ENCODE measurements at regions not wholly inside any gene's neighbourhood (a gene's known extent, or its start where the extent isn't known, plus 50 kb on each side); places are given as distances from the start of the nearest gene placed in this dataset.
A peak's percentile ranks its signal among the peaks of the same experiment; 100 is the strongest.

GRCh38 chr1:55396381-55396891 is 181.3 kb upstream of the USP24 start:
- TF ChIP-seq POLR2A (IDR thresholded peaks at IDR 0.05; ENCODE audit: low read depth, low read length) (no peak), POLR2AphosphoS5 (IDR thresholded peaks at IDR 0.05; ENCODE audit: low read depth, low read length) (no peak), TAF1 (IDR thresholded peaks at IDR 0.05; ENCODE audit: borderline replicate concordance, low read depth, low read length) (no peak)
- DNase-seq (ENCODE audit: insufficient read length): no peak
- FAIRE-seq: no peak

- no peak for DNase-seq (ENCODE audit: insufficient read length)
- FAIRE-seq: no peak
- TF ChIP-seq POLR2A (IDR thresholded peaks at IDR 0.05; ENCODE audit: low read depth, low read length) (no peak), TAF1 (IDR thresholded peaks at IDR 0.05; ENCODE audit: borderline replicate concordance, low read depth, low read length) (no peak), POLR2AphosphoS5 (IDR thresholded peaks at IDR 0.05; ENCODE audit: low read depth, low read length) (no peak)
Observed at GRCh38 chr1:55388960-55389359, 173.8 kb upstream of the USP24 start.

- FAIRE-seq (no peak), DNase-seq (ENCODE audit: insufficient read length) (no peak)
- no peak for TF ChIP-seq POLR2AphosphoS5 (IDR thresholded peaks at IDR 0.05; ENCODE audit: low read depth, low read length)
Observed at GRCh38 chr1:55387145-55387544, 172.0 kb upstream of the USP24 start.

- FAIRE-seq: no peak
Observed at GRCh38 chr1:55386456-55386855, 171.3 kb upstream of the USP24 start.

GRCh38 chr1:55385402-55386018 is 170.3 kb upstream of the USP24 start:
- FAIRE-seq: no peak
- no peak for DNase-seq (ENCODE audit: insufficient read length)
- TF ChIP-seq POLR2AphosphoS5 (IDR thresholded peaks at IDR 0.05; ENCODE audit: low read depth, low read length) (no peak), POLR2A (IDR thresholded peaks at IDR 0.05; ENCODE audit: low read depth, low read length) (no peak), TAF1 (IDR thresholded peaks at IDR 0.05; ENCODE audit: borderline replicate concordance, low read depth, low read length) (no peak)

More at GRCh38 chr1:55386456-55386855, 171.3 kb upstream of the USP24 start:
- TF ChIP-seq POLR2AphosphoS5 (IDR thresholded peaks at IDR 0.05; ENCODE audit: low read depth, low read length): no peak
- no peak for TF ChIP-seq POLR2A (IDR thresholded peaks at IDR 0.05; ENCODE audit: low read depth, low read length)
- no peak for TF ChIP-seq TAF1 (IDR thresholded peaks at IDR 0.05; ENCODE audit: borderline replicate concordance, low read depth, low read length)
- DNase-seq (ENCODE audit: insufficient read length): no peak

GRCh38 chr1:55384637-55385036 is 169.5 kb upstream of the USP24 start:
- TF ChIP-seq POLR2A (IDR thresholded peaks at IDR 0.05; ENCODE audit: low read depth, low read length) (no peak), POLR2AphosphoS5 (IDR thresholded peaks at IDR 0.05; ENCODE audit: low read depth, low read length) (no peak), TAF1 (IDR thresholded peaks at IDR 0.05; ENCODE audit: borderline replicate concordance, low read depth, low read length) (no peak)
- DNase-seq (ENCODE audit: insufficient read length) (no peak), FAIRE-seq (no peak)

- FAIRE-seq: no peak
- TF ChIP-seq POLR2A (IDR thresholded peaks at IDR 0.05; ENCODE audit: low read depth, low read length): no peak
- no peak for TF ChIP-seq TAF1 (IDR thresholded peaks at IDR 0.05; ENCODE audit: borderline replicate concordance, low read depth, low read length)
- no peak for TF ChIP-seq POLR2AphosphoS5 (IDR thresholded peaks at IDR 0.05; ENCODE audit: low read depth, low read length)
- DNase-seq (ENCODE audit: insufficient read length): no peak
Observed at GRCh38 chr1:55382806-55383305, 167.7 kb upstream of the USP24 start.

- TF ChIP-seq TAF1 (IDR thresholded peaks at IDR 0.05; ENCODE audit: borderline replicate concordance, low read depth, low read length) (no peak), POLR2A (IDR thresholded peaks at IDR 0.05; ENCODE audit: low read depth, low read length) (no peak), POLR2AphosphoS5 (IDR thresholded peaks at IDR 0.05; ENCODE audit: low read depth, low read length) (no peak)
- no peak for FAIRE-seq
- no peak for DNase-seq (ENCODE audit: insufficient read length)
Observed at GRCh38 chr1:55381983-55382382, 166.8 kb upstream of the USP24 start.

GRCh38 chr1:55381491-55381890 is 166.3 kb upstream of the USP24 start:
- FAIRE-seq: no peak
- DNase-seq (ENCODE audit: insufficient read length): no peak
- TF ChIP-seq TAF1 (IDR thresholded peaks at IDR 0.05; ENCODE audit: borderline replicate concordance, low read depth, low read length) (no peak), POLR2AphosphoS5 (IDR thresholded peaks at IDR 0.05; ENCODE audit: low read depth, low read length) (no peak), POLR2A (IDR thresholded peaks at IDR 0.05; ENCODE audit: low read depth, low read length) (no peak)

- DNase-seq (ENCODE audit: insufficient read length): no peak
- no peak for FAIRE-seq
- TF ChIP-seq TAF1 (IDR thresholded peaks at IDR 0.05; ENCODE audit: borderline replicate concordance, low read depth, low read length) (no peak), POLR2A (IDR thresholded peaks at IDR 0.05; ENCODE audit: low read depth, low read length) (no peak), POLR2AphosphoS5 (IDR thresholded peaks at IDR 0.05; ENCODE audit: low read depth, low read length) (no peak)
Observed at GRCh38 chr1:55380355-55380970, 165.3 kb upstream of the USP24 start.

GRCh38 chr1:55378582-55378981 is 163.4 kb upstream of the USP24 start:
- FAIRE-seq (peak; percentile 33), DNase-seq (ENCODE audit: insufficient read length) (peak; percentile 5)
- TF ChIP-seq POLR2A (IDR thresholded peaks at IDR 0.05; ENCODE audit: low read depth, low read length) (no peak), POLR2AphosphoS5 (IDR thresholded peaks at IDR 0.05; ENCODE audit: low read depth, low read length) (no peak), TAF1 (IDR thresholded peaks at IDR 0.05; ENCODE audit: borderline replicate concordance, low read depth, low read length) (no peak)

- TF ChIP-seq POLR2A (IDR thresholded peaks at IDR 0.05; ENCODE audit: low read depth, low read length) (no peak), POLR2AphosphoS5 (IDR thresholded peaks at IDR 0.05; ENCODE audit: low read depth, low read length) (no peak), TAF1 (IDR thresholded peaks at IDR 0.05; ENCODE audit: borderline replicate concordance, low read depth, low read length) (no peak)
- DNase-seq (ENCODE audit: insufficient read length) (no peak), FAIRE-seq (no peak)
Observed at GRCh38 chr1:55376897-55377296, 161.7 kb upstream of the USP24 start.
